Mucosa of gallbladder (tissue), 1 donor: ENCODE measurements at regions not wholly inside any gene's neighbourhood (a gene's known extent, or its start where the extent isn't known, plus 50 kb on each side); places are given as distances from the start of the nearest gene placed in this dataset.
"Not testable (repeated sequence)": the region's sequence is repeated elsewhere in the genome, so short reads cannot be mapped to it uniquely, and the experiment has no call there.

Experiments used
- DNase-seq: peaks from one replicate; pipeline ENCODE4 v3.0.0-alpha.2; 2020; ENCODE audit warnings: low spot score
- donor health status: DM: no; HTN: no; CAD: no.

DNA sequence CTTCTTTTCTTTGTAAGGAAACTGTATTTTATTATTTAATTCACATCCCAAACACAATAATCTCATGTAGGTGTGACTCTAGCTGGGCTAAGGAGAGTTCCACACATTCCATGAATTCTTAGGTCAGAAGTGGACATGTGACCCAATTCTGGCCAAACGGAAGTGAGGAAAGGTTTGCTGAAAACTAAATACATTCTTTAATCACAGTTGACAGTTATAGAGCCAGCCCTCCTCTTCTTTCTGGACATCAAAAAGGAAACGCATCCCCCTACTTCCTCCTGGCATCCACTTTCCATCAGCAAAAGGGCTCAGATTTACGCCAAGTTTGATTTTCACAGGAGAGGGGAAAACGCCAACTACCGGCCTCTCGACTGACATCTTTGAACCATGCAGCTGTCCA lies 774.4 kb upstream of the POM121L12 start:
- DNase-seq: no peak

DNA sequence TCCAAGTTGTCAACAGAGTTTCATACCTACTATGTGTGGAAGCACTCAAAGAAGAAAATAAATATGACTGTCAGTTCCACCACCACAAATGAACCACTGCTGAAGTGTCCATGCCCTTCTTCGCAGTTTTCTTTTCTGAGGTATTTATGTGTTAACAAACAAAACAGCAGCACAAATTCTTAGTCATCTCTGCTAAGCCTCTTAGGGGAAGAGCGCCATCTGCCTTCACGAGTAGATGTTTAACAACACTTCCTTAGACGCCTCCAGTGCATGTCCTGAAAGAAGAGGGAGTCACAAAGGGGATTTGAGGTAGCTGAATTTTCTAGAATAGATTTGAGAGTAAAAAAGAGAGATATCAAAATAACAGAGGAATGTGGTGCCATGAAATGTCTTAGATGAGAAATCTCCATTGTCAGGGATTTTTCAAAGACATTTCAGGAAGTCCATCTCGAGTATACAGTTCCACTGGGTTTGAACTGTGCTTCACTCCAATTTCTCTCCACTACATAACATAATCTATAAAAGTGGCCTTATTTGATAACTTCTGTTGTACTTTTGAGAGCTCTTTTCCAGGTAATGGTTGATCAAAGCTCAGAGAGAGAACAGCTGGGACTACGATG lies 775.3 kb upstream of the POM121L12 start:
- DNase-seq: no peak

GRCh38 chr7:52257890-52258289 lies 777.5 kb upstream of the POM121L12 start:
- DNase-seq: no peak

DNA sequence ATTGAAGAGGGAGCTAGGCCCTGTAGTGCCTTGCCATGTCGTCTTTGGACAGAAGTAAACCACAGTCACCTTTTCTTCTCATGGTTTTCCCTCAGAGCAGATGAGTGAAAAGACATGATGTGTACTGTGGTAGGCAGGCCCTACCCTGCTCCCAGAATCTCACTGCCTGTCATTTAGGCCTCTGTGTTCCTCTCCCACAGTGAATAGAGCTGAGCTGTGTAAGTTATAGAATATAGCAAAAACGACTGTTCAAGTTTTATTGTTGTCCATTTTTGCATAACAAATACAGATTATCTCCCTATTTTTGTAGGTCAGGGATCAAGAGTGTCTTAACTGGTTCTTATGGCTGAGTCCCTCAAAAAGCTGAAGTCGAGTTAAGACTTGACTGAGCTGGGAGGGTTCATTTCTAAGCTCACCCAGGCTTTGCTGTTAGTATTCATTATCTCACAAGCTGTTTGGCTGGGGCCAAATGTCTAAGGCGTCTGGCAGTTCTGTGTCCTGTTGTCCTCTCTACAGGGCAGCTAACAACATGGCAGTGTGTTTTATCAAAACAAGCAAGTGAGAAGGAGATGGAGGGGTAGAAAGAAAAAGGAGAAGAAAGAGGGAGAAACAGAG lies 780.9 kb upstream of the POM121L12 start:
- DNase-seq: no peak

GRCh38 chr7:52253953-52254352 lies 781.5 kb upstream of the POM121L12 start:
- DNase-seq: no peak

GRCh38 chr7:52249741-52250140 lies 785.7 kb upstream of the POM121L12 start:
- no peak for DNase-seq

GRCh38 chr7:52247518-52247917 lies 787.9 kb upstream of the POM121L12 start:
- no peak for DNase-seq

DNA sequence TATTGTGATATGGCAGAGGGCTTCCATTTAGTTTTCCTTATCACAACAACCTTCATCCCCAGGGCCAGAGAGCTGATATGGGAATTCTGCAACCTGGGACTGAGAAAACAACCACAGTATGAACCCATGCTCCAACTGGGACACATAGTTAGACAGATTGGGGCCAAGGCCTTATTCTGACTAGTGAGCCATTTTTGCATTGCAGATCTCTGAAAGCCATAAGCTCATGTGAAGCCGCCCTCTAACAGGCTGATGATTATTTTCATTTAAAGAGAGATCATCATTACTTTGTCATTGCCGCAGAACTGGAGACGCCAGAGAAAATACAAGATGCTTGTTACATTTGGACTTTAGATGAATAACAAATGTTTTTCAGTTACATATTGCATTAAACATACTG lies 791.7 kb upstream of the POM121L12 start:
- no peak for DNase-seq

DNA sequence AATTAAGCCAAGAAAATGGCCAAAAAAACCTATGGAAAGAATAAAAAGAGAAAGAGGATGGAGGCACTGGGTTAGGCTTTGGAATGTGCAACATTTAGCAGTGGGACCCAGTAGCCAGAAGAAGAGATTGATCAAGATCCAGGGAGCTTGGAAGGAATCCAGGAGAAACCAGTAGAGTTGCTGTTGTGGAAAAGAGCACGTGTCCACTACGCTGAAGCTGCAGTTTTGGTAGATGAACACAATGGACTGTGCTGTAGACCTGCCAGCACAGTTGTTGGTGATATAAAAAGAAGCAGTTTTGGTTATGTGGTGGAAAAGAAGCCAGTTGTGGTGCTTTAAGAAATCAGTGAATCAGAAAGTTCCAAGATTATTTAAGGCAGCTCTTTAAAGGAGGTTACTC lies 802.2 kb upstream of the POM121L12 start:
- no peak for DNase-seq

GRCh38 chr7:52211930-52212329 lies 823.5 kb upstream of the POM121L12 start:
- no peak for DNase-seq

GRCh38 chr7:52209614-52210013 lies 825.8 kb upstream of the POM121L12 start:
- DNase-seq: no peak

DNA sequence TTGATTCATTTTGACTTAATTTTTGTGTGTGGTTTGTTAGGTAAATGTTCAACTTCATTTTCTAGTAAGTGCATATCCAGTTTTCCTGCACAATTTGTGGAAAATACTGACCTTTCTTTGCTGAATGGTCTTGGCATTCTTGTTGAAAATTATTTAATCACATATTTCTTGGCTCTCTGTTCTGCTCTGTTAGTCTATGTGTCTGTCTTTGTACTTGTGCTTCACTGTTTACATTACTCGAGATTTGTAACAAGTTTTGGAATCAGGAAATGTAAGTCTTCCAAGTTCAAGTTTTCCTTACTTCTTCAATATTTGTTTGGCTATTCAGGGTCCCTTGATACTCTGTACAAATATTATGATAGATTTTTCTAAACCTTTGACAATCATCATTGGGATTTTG lies 838.2 kb upstream of the POM121L12 start:
- no peak for DNase-seq

GRCh38 chr7:52195664-52196063 lies 839.8 kb upstream of the POM121L12 start:
- no peak for DNase-seq

- no peak for DNase-seq
These were observed 846.2 kb upstream of the POM121L12 start for GRCh38 chr7:52189153-52189778.

DNA sequence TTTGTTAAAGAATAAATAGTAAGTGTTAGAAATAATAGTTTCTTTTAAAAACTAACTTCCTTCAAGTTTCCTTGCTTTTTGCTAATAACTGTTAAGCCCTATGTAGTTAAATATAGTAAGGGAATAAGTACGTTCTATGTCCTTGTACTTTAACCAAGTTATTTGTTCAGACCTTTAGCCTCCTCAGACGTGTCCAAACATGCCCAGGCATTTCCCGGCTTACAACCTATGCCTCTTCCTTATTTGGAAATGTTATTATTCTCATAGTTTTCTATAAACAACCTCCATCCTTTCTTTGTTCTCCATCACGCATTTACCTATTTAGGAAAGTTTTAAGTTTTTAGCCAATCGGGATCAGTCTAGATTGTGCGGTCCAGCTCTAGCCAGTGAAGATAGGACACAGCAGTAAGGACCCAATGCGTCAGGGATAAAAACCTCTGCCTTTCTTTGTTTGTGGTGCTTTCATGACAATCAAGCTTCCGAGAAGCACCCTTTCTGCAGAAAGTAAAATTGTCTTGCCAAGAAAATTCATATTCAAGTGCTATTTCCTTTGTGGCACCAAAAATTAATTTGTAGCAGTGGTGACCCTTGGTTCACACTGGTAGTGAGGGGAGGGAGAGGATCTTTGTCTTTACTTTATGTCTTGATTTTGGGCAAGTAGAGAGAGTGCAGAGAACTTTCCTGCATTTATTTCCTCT lies 851.3 kb upstream of the POM121L12 start:
- no peak for DNase-seq

GRCh38 chr7:52179934-52180333 lies 855.5 kb upstream of the POM121L12 start:
- no peak for DNase-seq

GRCh38 chr7:52168085-52168484 lies 851.5 kb upstream of the COBL start:
- no peak for DNase-seq

DNA sequence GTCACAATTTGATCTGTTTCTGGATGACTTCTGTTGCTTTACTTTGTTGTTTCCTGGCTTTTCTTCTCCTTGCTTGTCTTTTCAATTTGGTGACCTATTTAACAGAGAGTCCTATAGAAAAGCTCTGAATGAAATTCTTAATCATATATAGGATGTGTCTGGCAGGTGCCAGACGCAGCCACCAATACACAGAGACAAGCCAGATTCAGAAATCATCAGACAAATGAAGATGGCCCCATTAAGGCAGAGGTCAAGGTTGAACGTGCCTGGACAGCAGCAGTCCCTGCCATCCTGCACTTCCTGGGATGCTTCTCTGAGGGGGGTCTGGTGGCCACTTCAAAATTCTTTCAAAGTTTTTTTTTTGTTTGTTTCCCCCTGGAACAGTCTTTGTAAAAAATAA lies 846.7 kb upstream of the COBL start:
- no peak for DNase-seq

GRCh38 chr7:52161483-52161882 lies 844.9 kb upstream of the COBL start:
- DNase-seq: no peak

GRCh38 chr7:52159421-52159820 lies 842.8 kb upstream of the COBL start:
- DNase-seq: not testable (repeated sequence)

GRCh38 chr7:52154382-52154781 lies 837.8 kb upstream of the COBL start:
- DNase-seq: no peak

GRCh38 chr7:52151559-52151958 lies 835.0 kb upstream of the COBL start:
- DNase-seq: no peak

GRCh38 chr7:52150952-52151351 lies 834.3 kb upstream of the COBL start:
- no peak for DNase-seq
